Forelimb muscle (tissue), 1 donor: ENCODE measurements at regions not wholly inside any gene's neighbourhood (a gene's known extent, or its start where the extent isn't known, plus 50 kb on each side); places are given as distances from the start of the nearest gene placed in this dataset.
"Not testable (repeated sequence)": the region's sequence is repeated elsewhere in the genome, so short reads cannot be mapped to it uniquely, and the experiment has no call there.

ENCODE experiments used
- DNase-seq: peaks from one replicate; pipeline ENCODE4 v3.0.0-alpha.2; 2013; ENCODE audit warnings: low read depth

GRCh38 chr7:17396692-17397091 is 98.2 kb downstream of the AHR start:
- no peak for DNase-seq

GRCh38 chr7:17401791-17402627 is 103.6 kb downstream of the AHR start:
- no peak for DNase-seq

- DNase-seq = no peak
Observed at GRCh38 chr7:17402628-17403278, 104.3 kb downstream of the AHR start.

- DNase-seq = no peak
Observed at GRCh38 chr7:17404006-17404405, 105.6 kb downstream of the AHR start.

- DNase-seq = no peak
Observed at GRCh38 chr7:17405786-17406185, 107.3 kb downstream of the AHR start.

- DNase-seq = no peak
Observed at GRCh38 chr7:17406738-17407137, 108.3 kb downstream of the AHR start.

GRCh38 chr7:17407229-17407628 is 108.8 kb downstream of the AHR start:
- no peak for DNase-seq

GRCh38 chr7:17408245-17408903 is 109.9 kb downstream of the AHR start:
- DNase-seq = no peak

GRCh38 chr7:17408904-17409290 is 110.4 kb downstream of the AHR start:
- DNase-seq = no peak

GRCh38 chr7:17411922-17412321 is 113.5 kb downstream of the AHR start:
- no peak for DNase-seq

- DNase-seq = no peak
Observed at GRCh38 chr7:17412883-17413282, 114.4 kb downstream of the AHR start.

GRCh38 chr7:17415955-17416354 is 117.5 kb downstream of the AHR start:
- DNase-seq = no peak

GRCh38 chr7:17420308-17421015 is 122.0 kb downstream of the AHR start:
- not testable (repeated sequence) for DNase-seq

- DNase-seq = no peak
Observed at GRCh38 chr7:17421941-17422340, 123.5 kb downstream of the AHR start.

- DNase-seq = no peak
Observed at GRCh38 chr7:17422966-17423365, 124.5 kb downstream of the AHR start.

GRCh38 chr7:17427924-17428323 is 129.5 kb downstream of the AHR start:
- no peak for DNase-seq

GRCh38 chr7:17429579-17429978 is 131.1 kb downstream of the AHR start:
- DNase-seq = no peak

GRCh38 chr7:17432793-17433192 is 134.3 kb downstream of the AHR start:
- DNase-seq = no peak

- no peak for DNase-seq
Observed at GRCh38 chr7:17434191-17434590, 135.7 kb downstream of the AHR start.

GRCh38 chr7:17434841-17435692 is 136.6 kb downstream of the AHR start:
- no peak for DNase-seq

- DNase-seq = no peak
Observed at GRCh38 chr7:17436126-17436525, 137.7 kb downstream of the AHR start.
